NCI-H128 (cell line): ENCODE measurements at regions not wholly inside any gene's neighbourhood (a gene's known extent, or its start where the extent isn't known, plus 50 kb on each side); places are given as distances from the start of the nearest gene placed in this dataset.

Source experiments
- DNase-seq: peaks from one replicate; lab custom pipeline; 2025; ENCODE audit not compliant: unreplicated experiment; lab: John Stamatoyannopoulos, UW

- DNase-seq = no peak
Measured at GRCh38 chr5:107294211-107294550, 376.6 kb downstream of the EFNA5 start.

- no peak for DNase-seq
Measured at GRCh38 chr5:107293541-107294210, 377.1 kb downstream of the EFNA5 start.

- DNase-seq = no peak
Measured at GRCh38 chr5:107291866-107292265, 378.9 kb downstream of the EFNA5 start.

- no peak for DNase-seq
Measured at GRCh38 chr5:107290780-107291398, 379.8 kb downstream of the EFNA5 start.

- DNase-seq = no peak
Measured at GRCh38 chr5:107289030-107289714, 381.6 kb downstream of the EFNA5 start.

GRCh38 chr5:107286447-107287098 lies 384.2 kb downstream of the EFNA5 start:
- no peak for DNase-seq

GRCh38 chr5:107285772-107286171 lies 385.0 kb downstream of the EFNA5 start:
- DNase-seq = no peak

- no peak for DNase-seq
Measured at GRCh38 chr5:107284822-107285525, 385.8 kb downstream of the EFNA5 start.

- no peak for DNase-seq
Measured at GRCh38 chr5:107282061-107282460, 388.7 kb downstream of the EFNA5 start.

- no peak for DNase-seq
Measured at GRCh38 chr5:107278774-107279173, 392.0 kb downstream of the EFNA5 start.

GRCh38 chr5:107277485-107278125 lies 393.1 kb downstream of the EFNA5 start:
- no peak for DNase-seq

GRCh38 chr5:107275333-107275732 lies 395.4 kb downstream of the EFNA5 start:
- DNase-seq = no peak

GRCh38 chr5:107274571-107274970 lies 396.2 kb downstream of the EFNA5 start:
- no peak for DNase-seq

- no peak for DNase-seq
Measured at GRCh38 chr5:107272954-107273353, 397.8 kb downstream of the EFNA5 start.

- no peak for DNase-seq
Measured at GRCh38 chr5:107272509-107272908, 398.2 kb downstream of the EFNA5 start.

GRCh38 chr5:107271682-107272350 lies 398.9 kb downstream of the EFNA5 start:
- DNase-seq = no peak

GRCh38 chr5:107270561-107270960 lies 400.2 kb downstream of the EFNA5 start:
- no peak for DNase-seq

GRCh38 chr5:107269678-107270077 lies 401.1 kb downstream of the EFNA5 start:
- DNase-seq = no peak

- no peak for DNase-seq
Measured at GRCh38 chr5:107269256-107269655, 401.5 kb downstream of the EFNA5 start.

- no peak for DNase-seq
Measured at GRCh38 chr5:107268241-107268640, 402.5 kb downstream of the EFNA5 start.
